WERI-Rb-1 (cell line): ENCODE measurements at regions not wholly inside any gene's neighbourhood (a gene's known extent, or its start where the extent isn't known, plus 50 kb on each side); places are given as distances from the start of the nearest gene placed in this dataset.

Source experiments
- DNase-seq: peaks from one replicate; pipeline ENCODE4 v3.0.0-alpha.2; 2020
- H3K27ac ChIP-seq: fragments of 250-450 bp; sonication (Bioruptor Pico); 2 replicates; pipeline ENCODE4 v1.5.1; 2020; ENCODE audit warnings: mild to moderate bottlenecking, moderate library complexity
- H3K27me3 ChIP-seq: fragments of 250-450 bp; sonication (Bioruptor Pico); 2 replicates; pipeline ENCODE4 v1.5.1; 2021; ENCODE audit warnings: mild to moderate bottlenecking, low read depth, moderate library complexity; ENCODE audit not compliant: insufficient read depth, severe bottlenecking
- H3K36me3 ChIP-seq: fragments of 250-450 bp; sonication (Bioruptor Pico); 2 replicates; pipeline ENCODE4 v1.5.1; 2020; ENCODE audit warnings: mild to moderate bottlenecking, moderate library complexity
- H3K4me3 ChIP-seq: 2 replicates; pipeline ENCODE4 v1.5.1; 2011; ENCODE audit warnings: low read depth, mild to moderate bottlenecking, control low read depth, low read length
- H3K9me3 ChIP-seq: fragments of 250-450 bp; sonication (Bioruptor Pico); 2 replicates; pipeline ENCODE4 v1.5.1; 2021; ENCODE audit warnings: mild to moderate bottlenecking, moderate library complexity; ENCODE audit not compliant: severe bottlenecking
- TF ChIP-seq, protein P1 (sequence below): IDR thresholded peaks from 2 replicates; pipeline ENCODE4 v1.5.1; 2011; ENCODE audit warnings: low read depth, mild to moderate bottlenecking, control low read depth, inconsistent platforms, low read length

GRCh38 chr16:76724181-76724580, 447.0 kb downstream of the CNTNAP4 start:
- Histone ChIP-seq H3K36me3 (no peaks in the 10 kb centered on the region), H3K27ac (no peak overlapping the region), H3K4me3 (no peak overlapping the region), H3K9me3 (no peaks in the 10 kb centered on the region), H3K27me3 (no peaks in the 10 kb centered on the region)
- no peak for DNase-seq
- TF ChIP-seq, protein P1, sequence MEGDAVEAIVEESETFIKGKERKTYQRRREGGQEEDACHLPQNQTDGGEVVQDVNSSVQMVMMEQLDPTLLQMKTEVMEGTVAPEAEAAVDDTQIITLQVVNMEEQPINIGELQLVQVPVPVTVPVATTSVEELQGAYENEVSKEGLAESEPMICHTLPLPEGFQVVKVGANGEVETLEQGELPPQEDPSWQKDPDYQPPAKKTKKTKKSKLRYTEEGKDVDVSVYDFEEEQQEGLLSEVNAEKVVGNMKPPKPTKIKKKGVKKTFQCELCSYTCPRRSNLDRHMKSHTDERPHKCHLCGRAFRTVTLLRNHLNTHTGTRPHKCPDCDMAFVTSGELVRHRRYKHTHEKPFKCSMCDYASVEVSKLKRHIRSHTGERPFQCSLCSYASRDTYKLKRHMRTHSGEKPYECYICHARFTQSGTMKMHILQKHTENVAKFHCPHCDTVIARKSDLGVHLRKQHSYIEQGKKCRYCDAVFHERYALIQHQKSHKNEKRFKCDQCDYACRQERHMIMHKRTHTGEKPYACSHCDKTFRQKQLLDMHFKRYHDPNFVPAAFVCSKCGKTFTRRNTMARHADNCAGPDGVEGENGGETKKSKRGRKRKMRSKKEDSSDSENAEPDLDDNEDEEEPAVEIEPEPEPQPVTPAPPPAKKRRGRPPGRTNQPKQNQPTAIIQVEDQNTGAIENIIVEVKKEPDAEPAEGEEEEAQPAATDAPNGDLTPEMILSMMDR, result no peak

- TF ChIP-seq, protein P1, result no peak
- Histone ChIP-seq H3K27ac (no peak overlapping the region), H3K4me3 (no peak overlapping the region), H3K9me3 (no peaks in the 10 kb centered on the region), H3K36me3 (no peaks in the 10 kb centered on the region), H3K27me3 (no peaks in the 10 kb centered on the region)
- DNase-seq, result no peak
Measured at GRCh38 chr16:76729525-76729924, 452.3 kb downstream of the CNTNAP4 start.

DNA sequence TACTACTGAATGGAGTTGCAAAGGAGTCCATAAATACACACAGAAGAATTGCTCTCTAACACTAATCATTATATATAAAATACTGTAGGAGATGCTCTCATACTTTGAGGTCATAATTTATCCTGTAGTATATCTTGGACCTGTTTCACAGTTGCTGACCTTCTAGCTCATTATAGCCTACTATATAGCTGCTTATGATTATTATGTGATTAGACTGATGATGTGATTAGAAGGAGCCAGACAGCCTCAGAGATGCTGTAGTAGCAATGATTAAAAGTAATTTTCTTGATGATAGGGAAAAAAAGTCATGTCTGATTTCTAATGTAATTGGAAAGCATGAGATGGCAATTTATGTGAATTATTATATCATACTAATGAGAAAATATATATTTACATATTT, 455.7 kb downstream of the CNTNAP4 start:
- DNase-seq, result no peak
- Histone ChIP-seq H3K36me3 (no peaks in the 10 kb centered on the region), H3K9me3 (no peaks in the 10 kb centered on the region), H3K27ac (no peak overlapping the region), H3K4me3 (no peak overlapping the region), H3K27me3 (no peaks in the 10 kb centered on the region)
- TF ChIP-seq, protein P1, result no peak

GRCh38 chr16:76741623-76742022, 449.4 kb upstream of the MON1B start:
- no peak overlapping the region for H3K27ac ChIP-seq
- no peak for DNase-seq
- H3K36me3 ChIP-seq, result no peaks in the 10 kb centered on the region
- H3K27me3 ChIP-seq, result no peaks in the 10 kb centered on the region
- TF ChIP-seq, protein P1, result no peak
- H3K9me3 ChIP-seq, result peaks cover 3% of the 10 kb centered on the region
- H3K4me3 ChIP-seq, result no peak overlapping the region

DNA sequence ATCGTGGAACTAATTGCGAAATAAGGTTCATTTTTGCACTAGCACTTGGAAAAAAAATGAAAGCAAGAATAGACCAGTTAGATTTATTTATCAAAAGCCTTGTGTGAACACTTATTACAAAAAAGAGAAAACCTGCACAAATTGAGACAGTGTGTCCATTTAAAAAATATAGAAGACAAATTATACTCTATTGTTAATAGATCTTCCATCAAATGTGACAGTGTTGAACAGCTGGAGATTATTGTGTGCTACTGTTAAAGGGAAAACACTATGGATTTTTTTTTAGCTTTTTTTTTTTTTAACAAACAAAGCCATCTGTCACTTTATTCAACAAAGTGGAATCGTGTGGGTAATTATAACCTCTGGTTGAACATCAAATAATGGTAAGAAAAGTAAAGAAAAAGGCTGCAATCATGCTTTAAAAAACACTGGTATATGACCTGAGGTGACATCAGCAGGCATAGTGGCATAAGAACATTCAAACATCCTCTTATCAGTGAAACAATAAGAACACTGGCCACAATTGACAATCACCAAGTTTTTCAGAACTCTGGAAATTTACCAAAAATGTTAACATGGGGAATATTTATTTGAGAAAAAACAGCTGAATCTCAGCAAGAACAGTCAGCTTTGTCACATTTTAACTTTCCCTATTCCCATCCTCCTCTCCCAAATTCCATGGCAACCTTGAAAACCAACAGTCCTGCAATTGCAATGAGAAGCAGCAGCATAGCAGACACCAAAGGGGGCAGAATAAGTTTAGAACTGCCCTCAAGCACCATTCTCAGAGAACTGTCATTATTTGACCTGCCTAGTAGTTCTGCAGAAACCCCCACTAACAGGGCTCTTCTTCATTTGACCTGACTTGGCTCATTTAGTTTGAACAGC, 442.3 kb upstream of the MON1B start:
- H3K4me3 ChIP-seq, result no peak overlapping the region
- no peaks in the 10 kb centered on the region for H3K9me3 ChIP-seq
- H3K27ac ChIP-seq, result no peak overlapping the region
- H3K27me3 ChIP-seq, result no peaks in the 10 kb centered on the region
- TF ChIP-seq, protein P1, result no peak
- H3K36me3 ChIP-seq, result no peaks in the 10 kb centered on the region
- DNase-seq, result no peak
